HG03565 (cell line): ENCODE measurements at regions not wholly inside any gene's neighbourhood (a gene's known extent, or its start where the extent isn't known, plus 50 kb on each side); places are given as distances from the start of the nearest gene placed in this dataset.

ENCODE experiments used
- ATAC-seq: cut with Tn5 transposase; IDR thresholded peaks from one replicate; pipeline ENCODE4 v1.9.1; 2021; ENCODE audit warnings: mild to moderate bottlenecking, moderate library complexity; ENCODE audit not compliant: unreplicated experiment

- no peak for ATAC-seq
Observed at GRCh38 chr17:5861246-5861645, 208.9 kb upstream of the WSCD1 start.

GRCh38 chr17:5861854-5862253 is 208.3 kb upstream of the WSCD1 start:
- ATAC-seq: no peak

- no peak for ATAC-seq
Observed at GRCh38 chr17:5862395-5862794, 207.8 kb upstream of the WSCD1 start.

- no peak for ATAC-seq
Observed at GRCh38 chr17:5864741-5865657, 205.2 kb upstream of the WSCD1 start.

GRCh38 chr17:5866978-5867377 is 203.2 kb upstream of the WSCD1 start:
- ATAC-seq: no peak

GRCh38 chr17:5869041-5869745 is 201.0 kb upstream of the WSCD1 start:
- ATAC-seq: no peak

GRCh38 chr17:5870231-5870953 is 199.8 kb upstream of the WSCD1 start:
- no peak for ATAC-seq

GRCh38 chr17:5871666-5872065 is 198.5 kb upstream of the WSCD1 start:
- no peak for ATAC-seq

GRCh38 chr17:5872831-5873230 is 197.3 kb upstream of the WSCD1 start:
- ATAC-seq: no peak

- no peak for ATAC-seq
Observed at GRCh38 chr17:5873781-5874180, 196.4 kb upstream of the WSCD1 start.

GRCh38 chr17:5874486-5874885 is 195.7 kb upstream of the WSCD1 start:
- no peak for ATAC-seq

- ATAC-seq: no peak
Observed at GRCh38 chr17:5877366-5877765, 192.8 kb upstream of the WSCD1 start.

- ATAC-seq: no peak
Observed at GRCh38 chr17:5877948-5878347, 192.2 kb upstream of the WSCD1 start.

GRCh38 chr17:5881849-5882248 is 188.3 kb upstream of the WSCD1 start:
- ATAC-seq: no peak

GRCh38 chr17:5883775-5884665 is 186.2 kb upstream of the WSCD1 start:
- no peak for ATAC-seq

GRCh38 chr17:5885336-5885735 is 184.8 kb upstream of the WSCD1 start:
- no peak for ATAC-seq

- ATAC-seq: no peak
Observed at GRCh38 chr17:5888811-5889210, 181.4 kb upstream of the WSCD1 start.

GRCh38 chr17:5892921-5893675 is 177.1 kb upstream of the WSCD1 start:
- ATAC-seq: no peak

GRCh38 chr17:5893741-5894140 is 176.4 kb upstream of the WSCD1 start:
- ATAC-seq: no peak

- ATAC-seq: no peak
Observed at GRCh38 chr17:5895276-5895675, 174.9 kb upstream of the WSCD1 start.
